ENCODE measurements at regions not wholly inside any gene's neighbourhood (a gene's known extent, or its start where the extent isn't known, plus 50 kb on each side); places are given as distances from the start of the nearest gene placed in this dataset.

DNA sequence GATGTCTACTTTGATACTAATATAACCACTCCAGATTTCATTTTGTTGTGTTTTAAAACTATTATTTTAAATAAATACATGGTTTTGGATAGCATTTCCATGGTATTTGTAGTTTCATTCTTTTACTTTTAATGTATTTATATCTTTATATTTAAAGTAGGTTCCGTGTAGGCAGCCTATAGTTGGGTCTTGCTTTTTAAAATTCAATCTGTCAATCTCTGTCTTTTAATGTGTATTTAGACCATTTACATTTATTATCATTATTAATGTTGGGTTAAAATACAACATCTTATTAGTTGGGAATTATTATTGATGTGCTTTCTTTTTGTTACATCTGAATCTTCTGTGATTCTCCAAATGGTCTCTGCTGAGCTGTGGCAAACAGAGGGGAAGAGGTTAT, 412.1 kb downstream of the NPIPA7 start:
- Histone ChIP-seq H3K4me3 (ENCODE audit: low read depth, low read length) (no peak overlapping the region), H3K36me3 (ENCODE audit: control insufficient read depth, insufficient read depth, low read length) (no peaks in the 10 kb centered on the region), H3K27me3 (ENCODE audit: control insufficient read depth, insufficient read depth, low read length) (no peaks in the 10 kb centered on the region), H3K4me1 (ENCODE audit: control insufficient read depth, insufficient read depth, low read length) (peaks cover 8% of the 10 kb centered on the region), H3K9me3 (ENCODE audit: control insufficient read depth, insufficient read depth, low read length) (peaks cover 18% of the 10 kb centered on the region; the same call in 1 of the 2 replicates), H3K27ac (ENCODE audit: low read depth, low read length) (no peak overlapping the region), H3K9ac (ENCODE audit: low read depth, low read length) (no peak overlapping the region)

DNA sequence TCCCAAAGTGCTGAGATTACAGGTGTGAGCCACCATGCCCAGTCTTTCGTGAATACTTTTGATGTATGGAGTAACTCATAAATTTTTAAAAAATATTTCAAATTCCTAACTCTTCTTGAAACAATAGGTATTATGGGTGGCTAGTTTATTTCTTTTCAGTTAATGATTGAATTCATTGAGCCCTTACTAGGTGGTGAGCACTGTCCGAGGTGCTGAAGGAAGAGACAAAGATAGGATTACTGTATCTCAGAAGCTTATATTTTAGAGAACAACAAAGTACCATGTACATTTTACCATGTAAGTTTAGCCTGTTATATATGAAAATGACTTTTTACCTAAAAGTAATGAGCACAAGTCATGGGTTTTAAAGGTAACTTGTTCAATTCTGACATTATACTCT, 418.3 kb downstream of the NPIPA7 start:
- H3K9ac ChIP-seq (ENCODE audit: low read depth, low read length): no peak overlapping the region
- no peaks in the 10 kb centered on the region for H3K4me1 ChIP-seq (ENCODE audit: control insufficient read depth, insufficient read depth, low read length)
- no peaks in the 10 kb centered on the region for H3K36me3 ChIP-seq (ENCODE audit: control insufficient read depth, insufficient read depth, low read length)
- H3K9me3 ChIP-seq (ENCODE audit: control insufficient read depth, insufficient read depth, low read length): no peaks in the 10 kb centered on the region
- no peak overlapping the region for H3K27ac ChIP-seq (ENCODE audit: low read depth, low read length)
- H3K4me3 ChIP-seq (ENCODE audit: low read depth, low read length): no peak overlapping the region
- no peaks in the 10 kb centered on the region for H3K27me3 ChIP-seq (ENCODE audit: control insufficient read depth, insufficient read depth, low read length)

DNA sequence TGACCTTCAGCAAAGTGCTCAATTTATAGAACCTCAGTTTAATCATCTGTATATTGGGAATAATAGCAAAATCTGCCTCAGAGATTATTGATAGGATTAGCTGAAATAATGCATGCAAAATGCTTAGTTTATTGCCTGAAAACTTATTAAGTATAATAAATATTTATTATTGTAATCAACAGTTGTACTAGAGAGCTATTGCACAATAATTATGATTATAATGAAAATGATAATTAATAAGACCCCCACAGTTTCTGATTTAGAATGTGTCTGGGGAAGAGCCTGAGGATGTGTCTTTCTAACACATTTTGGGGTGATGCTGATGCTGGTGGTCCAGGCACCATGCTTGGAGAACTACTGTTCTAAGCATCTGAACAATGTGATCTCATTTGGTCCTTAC, 419.6 kb downstream of the NPIPA7 start:
- H3K9me3 ChIP-seq (ENCODE audit: control insufficient read depth, insufficient read depth, low read length): no peaks in the 10 kb centered on the region
- no peak overlapping the region for H3K27ac ChIP-seq (ENCODE audit: low read depth, low read length)
- no peaks in the 10 kb centered on the region for H3K36me3 ChIP-seq (ENCODE audit: control insufficient read depth, insufficient read depth, low read length)
- H3K4me1 ChIP-seq (ENCODE audit: control insufficient read depth, insufficient read depth, low read length): no peaks in the 10 kb centered on the region
- no peaks in the 10 kb centered on the region for H3K27me3 ChIP-seq (ENCODE audit: control insufficient read depth, insufficient read depth, low read length)
- H3K9ac ChIP-seq (ENCODE audit: low read depth, low read length): no peak overlapping the region
- no peak overlapping the region for H3K4me3 ChIP-seq (ENCODE audit: low read depth, low read length)

DNA sequence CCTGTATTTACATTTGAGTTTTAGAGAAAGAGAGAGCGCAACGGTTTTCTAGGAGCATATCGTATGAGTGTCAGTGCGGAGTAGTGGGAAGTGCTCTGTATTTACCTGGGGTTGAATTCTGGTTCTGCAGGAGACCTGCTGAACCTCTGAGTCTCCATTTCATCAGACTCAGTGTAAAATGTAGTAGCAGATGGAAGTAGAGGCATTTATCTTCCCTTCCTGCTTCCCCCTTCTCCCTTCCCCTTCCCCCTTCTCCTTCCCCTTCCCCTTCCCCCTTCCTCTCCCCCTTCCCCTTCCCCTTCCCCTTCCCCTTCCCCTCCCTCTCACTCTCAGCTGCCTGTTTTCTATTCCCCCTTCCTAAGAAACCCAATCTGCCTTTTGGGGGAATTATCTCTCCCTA, 426.9 kb downstream of the NPIPA7 start:
- Histone ChIP-seq H3K9me3 (ENCODE audit: control insufficient read depth, insufficient read depth, low read length) (no peaks in the 10 kb centered on the region), H3K27me3 (ENCODE audit: control insufficient read depth, insufficient read depth, low read length) (no peaks in the 10 kb centered on the region), H3K9ac (ENCODE audit: low read depth, low read length) (no peak overlapping the region), H3K4me3 (ENCODE audit: low read depth, low read length) (no peak overlapping the region), H3K4me1 (ENCODE audit: control insufficient read depth, insufficient read depth, low read length) (no peaks in the 10 kb centered on the region), H3K27ac (ENCODE audit: low read depth, low read length) (no peak overlapping the region), H3K36me3 (ENCODE audit: control insufficient read depth, insufficient read depth, low read length) (no peaks in the 10 kb centered on the region)

DNA sequence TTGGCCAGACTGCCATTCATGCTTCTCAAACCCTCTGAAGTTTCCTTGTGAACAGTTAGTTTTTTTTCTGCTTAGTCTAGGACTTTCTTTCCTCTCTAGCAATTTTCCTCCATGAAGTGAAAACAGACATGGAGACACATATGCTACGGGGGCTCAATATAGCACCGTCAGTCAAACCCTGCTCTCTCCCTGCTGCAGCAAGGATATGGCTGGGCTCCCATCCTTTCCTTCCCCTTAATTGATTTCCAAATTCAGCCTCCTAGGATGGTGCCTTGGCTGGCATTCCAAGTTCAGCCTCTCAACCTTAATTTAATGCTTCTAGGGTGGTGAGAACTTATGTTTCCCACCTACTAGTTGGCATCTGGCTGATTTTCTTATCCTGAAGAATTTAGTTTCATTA, 436.7 kb downstream of the NPIPA7 start:
- no peak overlapping the region for H3K27ac ChIP-seq (ENCODE audit: low read depth, low read length)
- no peaks in the 10 kb centered on the region for H3K36me3 ChIP-seq (ENCODE audit: control insufficient read depth, insufficient read depth, low read length)
- no peak overlapping the region for H3K4me3 ChIP-seq (ENCODE audit: low read depth, low read length)

DNA sequence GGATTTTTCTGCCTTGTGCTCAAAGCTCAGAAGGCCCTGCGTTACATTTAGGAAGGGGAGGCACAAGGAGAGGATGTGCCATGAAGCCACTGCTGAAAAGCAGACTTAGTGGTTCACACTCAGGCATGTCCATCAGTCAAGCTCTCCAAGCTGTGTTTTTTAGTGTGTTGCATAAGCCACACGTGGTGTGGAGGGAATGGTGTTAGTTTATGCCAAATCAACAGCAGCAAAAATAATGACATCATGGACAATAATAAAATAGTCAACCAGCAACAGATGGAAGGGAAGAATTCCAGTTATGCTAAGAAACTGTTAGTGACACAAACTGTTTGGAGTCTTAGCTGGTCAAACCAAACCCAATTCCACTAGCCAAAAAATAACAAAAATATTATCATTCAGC, 438.3 kb downstream of the NPIPA7 start:
- H3K36me3 ChIP-seq (ENCODE audit: control insufficient read depth, insufficient read depth, low read length): no peaks in the 10 kb centered on the region
- peaks cover 6% of the 10 kb centered on the region; the same call in 1 of the 2 replicates for H3K9me3 ChIP-seq (ENCODE audit: control insufficient read depth, insufficient read depth, low read length)
- no peak overlapping the region for H3K4me3 ChIP-seq (ENCODE audit: low read depth, low read length)
- no peak overlapping the region for H3K9ac ChIP-seq (ENCODE audit: low read depth, low read length)
- H3K27me3 ChIP-seq (ENCODE audit: control insufficient read depth, insufficient read depth, low read length): no peaks in the 10 kb centered on the region
- no peaks in the 10 kb centered on the region for H3K4me1 ChIP-seq (ENCODE audit: control insufficient read depth, insufficient read depth, low read length)
- no peak overlapping the region for H3K27ac ChIP-seq (ENCODE audit: low read depth, low read length)

More for the DNA sequence above, 436.7 kb downstream of the NPIPA7 start:
- Histone ChIP-seq H3K9ac (ENCODE audit: low read depth, low read length) (no peak overlapping the region), H3K9me3 (ENCODE audit: control insufficient read depth, insufficient read depth, low read length) (peaks cover 3% of the 10 kb centered on the region; the same call in 1 of the 2 replicates), H3K27me3 (ENCODE audit: control insufficient read depth, insufficient read depth, low read length) (no peaks in the 10 kb centered on the region), H3K4me1 (ENCODE audit: control insufficient read depth, insufficient read depth, low read length) (no peaks in the 10 kb centered on the region)

DNA sequence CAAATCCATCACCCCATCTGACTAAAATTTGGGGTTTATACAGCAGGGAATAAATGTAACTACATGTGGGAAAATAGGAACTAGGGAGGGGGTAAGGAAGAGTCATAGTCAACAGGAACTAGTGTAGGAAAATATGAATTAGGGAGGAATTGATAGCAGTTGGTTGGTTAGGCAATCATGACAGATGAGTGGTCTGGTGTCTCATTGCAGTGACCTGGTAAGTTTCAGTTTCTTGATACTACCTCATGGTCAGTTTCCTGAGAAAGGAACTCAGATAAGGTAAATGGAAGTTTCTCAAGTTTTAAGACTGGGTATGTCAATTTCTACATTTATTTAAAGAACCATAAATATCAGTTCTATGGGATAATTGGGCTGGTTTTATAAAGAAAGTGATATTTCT, 442.3 kb downstream of the NPIPA7 start:
- Histone ChIP-seq H3K36me3 (ENCODE audit: control insufficient read depth, insufficient read depth, low read length) (no peaks in the 10 kb centered on the region), H3K27ac (ENCODE audit: low read depth, low read length) (no peak overlapping the region), H3K4me1 (ENCODE audit: control insufficient read depth, insufficient read depth, low read length) (no peaks in the 10 kb centered on the region), H3K4me3 (ENCODE audit: low read depth, low read length) (no peak overlapping the region), H3K9me3 (ENCODE audit: control insufficient read depth, insufficient read depth, low read length) (peaks cover 6% of the 10 kb centered on the region; the same call in 1 of the 2 replicates), H3K27me3 (ENCODE audit: control insufficient read depth, insufficient read depth, low read length) (no peaks in the 10 kb centered on the region), H3K9ac (ENCODE audit: low read depth, low read length) (no peak overlapping the region)

DNA sequence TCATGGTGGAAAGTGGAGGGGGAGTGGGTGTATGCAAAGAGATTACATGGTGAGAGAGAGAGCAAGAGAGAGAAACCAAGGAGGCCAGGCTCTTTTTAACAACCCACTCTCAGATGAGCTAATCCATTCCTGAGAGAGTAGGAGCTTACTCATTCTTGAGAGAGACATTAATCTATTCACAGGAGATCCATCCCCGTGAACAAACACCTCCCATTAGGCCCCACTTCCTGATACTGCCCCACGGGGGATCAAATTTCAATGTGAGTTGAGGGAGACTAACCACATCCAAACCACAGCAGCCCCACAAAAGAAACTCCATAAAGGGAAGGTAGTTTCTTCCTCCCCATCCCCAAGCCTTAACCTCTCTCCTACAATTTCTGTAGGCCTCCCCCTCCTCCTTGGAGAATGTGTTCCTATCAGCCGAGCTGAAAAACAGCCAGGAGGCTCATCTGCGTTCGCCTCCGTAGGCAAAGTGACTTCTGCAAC, 450.0 kb downstream of the NPIPA7 start:
- Histone ChIP-seq H3K36me3 (ENCODE audit: control insufficient read depth, insufficient read depth, low read length) (no peaks in the 10 kb centered on the region), H3K9me3 (ENCODE audit: control insufficient read depth, insufficient read depth, low read length) (no peaks in the 10 kb centered on the region), H3K4me3 (ENCODE audit: low read depth, low read length) (no peak overlapping the region), H3K27ac (ENCODE audit: low read depth, low read length) (peak overlapping the region; percentile 14), H3K27me3 (ENCODE audit: control insufficient read depth, insufficient read depth, low read length) (no peaks in the 10 kb centered on the region), H3K9ac (ENCODE audit: low read depth, low read length) (no peak overlapping the region), H3K4me1 (ENCODE audit: control insufficient read depth, insufficient read depth, low read length) (peaks cover 4% of the 10 kb centered on the region; the same call in 1 of the 2 replicates)

DNA sequence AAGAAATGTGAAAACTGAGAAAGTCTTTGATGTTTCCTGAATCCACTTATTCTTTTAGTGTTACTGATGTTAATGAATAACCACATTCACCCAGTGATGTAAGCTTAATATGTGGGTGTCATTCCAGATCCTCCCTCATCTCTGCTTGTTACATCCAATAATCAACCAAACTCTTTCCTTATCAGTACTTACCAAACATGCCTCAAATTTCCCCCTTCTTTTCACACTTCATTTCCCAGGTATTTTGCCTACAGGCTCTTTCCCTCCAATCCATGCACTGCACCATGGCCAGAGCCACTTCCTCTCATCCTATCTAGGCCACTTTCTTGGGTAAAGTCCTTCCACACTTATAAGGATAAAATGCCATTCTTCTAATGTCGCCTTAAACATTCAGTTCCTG, 451.5 kb downstream of the NPIPA7 start:
- Histone ChIP-seq H3K27ac (ENCODE audit: low read depth, low read length) (no peak overlapping the region), H3K9me3 (ENCODE audit: control insufficient read depth, insufficient read depth, low read length) (no peaks in the 10 kb centered on the region), H3K4me1 (ENCODE audit: control insufficient read depth, insufficient read depth, low read length) (peaks cover 4% of the 10 kb centered on the region; the same call in 1 of the 2 replicates), H3K27me3 (ENCODE audit: control insufficient read depth, insufficient read depth, low read length) (no peaks in the 10 kb centered on the region), H3K9ac (ENCODE audit: low read depth, low read length) (no peak overlapping the region), H3K4me3 (ENCODE audit: low read depth, low read length) (no peak overlapping the region), H3K36me3 (ENCODE audit: control insufficient read depth, insufficient read depth, low read length) (no peaks in the 10 kb centered on the region)

DNA sequence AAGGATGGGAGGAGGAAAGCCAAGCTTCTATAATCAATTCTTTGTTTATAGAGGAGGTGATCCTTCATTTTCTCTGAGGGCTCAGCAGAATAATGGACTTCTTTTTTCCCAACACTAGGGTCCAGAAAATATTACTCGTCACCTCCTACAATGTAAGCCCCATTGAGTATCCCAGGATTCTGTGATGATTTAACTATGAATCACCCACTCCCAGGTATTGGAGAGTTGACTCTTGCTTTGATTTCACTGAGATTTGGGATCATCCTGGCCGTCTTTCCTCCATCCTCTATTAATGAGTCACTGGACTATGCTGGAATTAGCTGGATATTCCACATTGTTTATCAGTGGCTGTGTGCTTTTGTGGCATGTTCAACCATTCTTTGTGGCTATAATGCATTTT, 452.0 kb downstream of the NPIPA7 start:
- Histone ChIP-seq H3K27me3 (ENCODE audit: control insufficient read depth, insufficient read depth, low read length) (no peaks in the 10 kb centered on the region), H3K9ac (ENCODE audit: low read depth, low read length) (no peak overlapping the region), H3K36me3 (ENCODE audit: control insufficient read depth, insufficient read depth, low read length) (no peaks in the 10 kb centered on the region), H3K4me1 (ENCODE audit: control insufficient read depth, insufficient read depth, low read length) (peaks cover 4% of the 10 kb centered on the region; the same call in 1 of the 2 replicates), H3K27ac (ENCODE audit: low read depth, low read length) (no peak overlapping the region), H3K9me3 (ENCODE audit: control insufficient read depth, insufficient read depth, low read length) (no peaks in the 10 kb centered on the region), H3K4me3 (ENCODE audit: low read depth, low read length) (no peak overlapping the region)

DNA sequence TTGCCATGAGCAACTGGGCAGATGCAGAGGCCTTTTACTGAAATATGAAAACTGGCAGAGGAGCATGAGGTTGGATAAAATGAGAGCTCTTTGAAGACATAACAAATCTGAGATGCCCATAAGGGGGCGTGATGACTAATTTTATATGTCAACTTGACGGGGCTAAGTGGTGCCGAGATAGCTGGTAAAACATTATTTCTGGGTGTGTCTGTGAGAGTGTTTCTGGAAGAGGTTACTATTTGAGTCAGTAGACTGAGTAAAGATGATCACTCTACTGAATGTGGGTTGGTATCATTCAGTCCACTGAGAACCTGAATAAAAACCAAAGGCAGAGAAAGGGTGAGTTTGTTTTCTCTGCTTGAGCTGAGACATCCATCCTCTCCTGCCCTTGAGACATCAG, 454.2 kb downstream of the NPIPA7 start:
- Histone ChIP-seq H3K36me3 (ENCODE audit: control insufficient read depth, insufficient read depth, low read length) (no peaks in the 10 kb centered on the region), H3K27ac (ENCODE audit: low read depth, low read length) (no peak overlapping the region), H3K27me3 (ENCODE audit: control insufficient read depth, insufficient read depth, low read length) (no peaks in the 10 kb centered on the region), H3K4me3 (ENCODE audit: low read depth, low read length) (no peak overlapping the region), H3K4me1 (ENCODE audit: control insufficient read depth, insufficient read depth, low read length) (peaks cover 4% of the 10 kb centered on the region; the same call in 1 of the 2 replicates), H3K9me3 (ENCODE audit: control insufficient read depth, insufficient read depth, low read length) (no peaks in the 10 kb centered on the region), H3K9ac (ENCODE audit: low read depth, low read length) (no peak overlapping the region)

DNA sequence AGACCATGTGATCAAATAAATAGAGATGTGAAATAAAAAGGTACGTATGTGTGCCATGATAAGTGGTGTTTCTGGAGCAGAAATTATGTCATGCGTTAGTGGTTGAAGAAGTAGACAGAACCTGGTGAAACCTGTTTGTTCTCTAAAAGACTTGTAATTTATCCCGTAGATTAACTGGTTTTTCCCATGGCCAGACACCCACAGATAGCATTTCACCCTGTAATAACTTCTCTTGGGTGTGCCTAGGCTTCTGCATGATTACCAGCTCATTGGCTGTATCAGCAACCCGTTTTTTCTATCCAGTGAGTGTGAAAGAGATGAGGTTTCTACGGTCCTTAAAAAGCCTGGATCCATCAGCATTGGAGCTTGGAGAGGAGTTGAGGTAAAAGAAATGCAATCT, 471.3 kb downstream of the NPIPA7 start:
- H3K4me3 ChIP-seq (ENCODE audit: low read depth, low read length): no peak overlapping the region
- H3K9ac ChIP-seq (ENCODE audit: low read depth, low read length): no peak overlapping the region

More for the DNA sequence above, 471.3 kb downstream of the NPIPA7 start:
- Histone ChIP-seq H3K27ac (ENCODE audit: low read depth, low read length) (no peak overlapping the region), H3K27me3 (ENCODE audit: control insufficient read depth, insufficient read depth, low read length) (no peaks in the 10 kb centered on the region), H3K4me1 (ENCODE audit: control insufficient read depth, insufficient read depth, low read length) (no peaks in the 10 kb centered on the region), H3K36me3 (ENCODE audit: control insufficient read depth, insufficient read depth, low read length) (no peaks in the 10 kb centered on the region), H3K9me3 (ENCODE audit: control insufficient read depth, insufficient read depth, low read length) (no peaks in the 10 kb centered on the region)
